ENCODE measurements at regions not wholly inside any gene's neighbourhood (a gene's known extent, or its start where the extent isn't known, plus 50 kb on each side); places are given as distances from the start of the nearest gene placed in this dataset.
"Not testable (repeated sequence)": the region's sequence is repeated elsewhere in the genome, so short reads cannot be mapped to it uniquely, and the experiment has no call there.

- no peak for TF ChIP-seq EZH2 (IDR thresholded peaks at IDR 0.05; ENCODE audit: low read length, unreplicated experiment)
- TF ChIP-seq EZH2phosphoT487 (IDR thresholded peaks at IDR 0.05; ENCODE audit: borderline replicate concordance, low read length): no peak
- no peak for TF ChIP-seq CTCF (conservative IDR thresholded peaks at IDR 0.05; ENCODE audit: low read depth, low read length)
- Histone ChIP-seq H3K27ac (ENCODE audit: low read length) (no peak overlapping the region), H3K79me2 (ENCODE audit: low read length) (no peaks in the 10 kb centered on the region), H3K4me2 (ENCODE audit: low read length) (no peak overlapping the region), H3K9me2 (replicated peaks; ENCODE audit: low read length) (no peaks in the 10 kb centered on the region), H3K4me1 (ENCODE audit: insufficient read depth, low read length) (no peaks in the 10 kb centered on the region), H2AFZ (ENCODE audit: low read length) (no peak overlapping the region), H3K36me3 (ENCODE audit: low read depth, low read length) (no peaks in the 10 kb centered on the region), H3K9me3 (ENCODE audit: low read length) (no peaks in the 10 kb centered on the region), H3K27me3 (ENCODE audit: low read length) (peaks cover 28% of the 10 kb centered on the region), H4K20me1 (ENCODE audit: low read length) (no peaks in the 10 kb centered on the region), H3K9ac (ENCODE audit: low read length) (no peak overlapping the region), H3K4me3 (ENCODE audit: low read length) (no peak overlapping the region), H3F3A (ENCODE audit: low read length, unreplicated experiment) (no peaks in the 10 kb centered on the region)
- BruUV-seq (replicated peaks): no TSS peak
- DNase-seq (no peak), ATAC-seq (no peak)
- POLR2A ChIA-PET (ENCODE audit: unreplicated experiment): no interaction called here
- CTCF ChIA-PET: no interaction called here
- intact Hi-C loops (cut with micrococcal nuclease): no loop called here
Measured at GRCh38 chrX:1137531-1137930, 74.9 kb downstream of the CRLF2 start.

GRCh38 chrX:1136582-1136981 lies 75.9 kb downstream of the CRLF2 start:
- H3K9me3 ChIP-seq (ENCODE audit: low read length); H3F3A ChIP-seq (ENCODE audit: low read length, unreplicated experiment); H3K4me2 ChIP-seq (ENCODE audit: low read length); H3K36me3 ChIP-seq (ENCODE audit: low read depth, low read length); H3K4me3 ChIP-seq (ENCODE audit: low read length); H3K9ac ChIP-seq (ENCODE audit: low read length); H4K20me1 ChIP-seq (ENCODE audit: low read length); DNase-seq; POLR2A ChIA-PET (ENCODE audit: unreplicated experiment); H3K4me1 ChIP-seq (ENCODE audit: insufficient read depth, low read length); ATAC-seq; H2AFZ ChIP-seq (ENCODE audit: low read length); CTCF ChIA-PET; H3K79me2 ChIP-seq (ENCODE audit: low read length); BruUV-seq (replicated peaks); intact Hi-C loops (cut with micrococcal nuclease); H3K9me2 ChIP-seq (replicated peaks; ENCODE audit: low read length); H3K27ac ChIP-seq (ENCODE audit: low read length): not testable (repeated sequence)
- H3K27me3 ChIP-seq (ENCODE audit: low read length): peaks cover 28% of the 10 kb centered on the region

- Histone ChIP-seq H2AFZ (ENCODE audit: low read length) (no peak overlapping the region), H3K9ac (ENCODE audit: low read length) (no peak overlapping the region), H3K27ac (ENCODE audit: low read length) (no peak overlapping the region), H3K36me3 (ENCODE audit: low read depth, low read length) (no peaks in the 10 kb centered on the region), H3K4me3 (ENCODE audit: low read length) (no peak overlapping the region), H4K20me1 (ENCODE audit: low read length) (no peaks in the 10 kb centered on the region), H3F3A (ENCODE audit: low read length, unreplicated experiment) (no peaks in the 10 kb centered on the region), H3K79me2 (ENCODE audit: low read length) (no peaks in the 10 kb centered on the region), H3K4me1 (ENCODE audit: insufficient read depth, low read length) (no peaks in the 10 kb centered on the region), H3K9me2 (replicated peaks; ENCODE audit: low read length) (no peaks in the 10 kb centered on the region), H3K4me2 (ENCODE audit: low read length) (no peak overlapping the region), H3K27me3 (ENCODE audit: low read length) (peaks cover 21% of the 10 kb centered on the region; the same call in 1 of the 2 replicates), H3K9me3 (ENCODE audit: low read length) (no peaks in the 10 kb centered on the region)
- no peak for ATAC-seq
- intact Hi-C loops (cut with micrococcal nuclease): no loop called here
- no peak for DNase-seq
- TF ChIP-seq CTCF (conservative IDR thresholded peaks at IDR 0.05; ENCODE audit: low read depth, low read length): no peak
- no peak for TF ChIP-seq EZH2phosphoT487 (IDR thresholded peaks at IDR 0.05; ENCODE audit: borderline replicate concordance, low read length)
- no peak for TF ChIP-seq EZH2 (IDR thresholded peaks at IDR 0.05; ENCODE audit: low read length, unreplicated experiment)
- ChIA-PET CTCF (no interaction called here), POLR2A (ENCODE audit: unreplicated experiment) (no interaction called here)
- no TSS peak for BruUV-seq (replicated peaks)
Measured at GRCh38 chrX:1134976-1135375, 77.5 kb downstream of the CRLF2 start.

All from PC-3 (cell line).